ENCODE measurements at regions not wholly inside any gene's neighbourhood (a gene's known extent, or its start where the extent isn't known, plus 50 kb on each side); places are given as distances from the start of the nearest gene placed in this dataset.

DNA sequence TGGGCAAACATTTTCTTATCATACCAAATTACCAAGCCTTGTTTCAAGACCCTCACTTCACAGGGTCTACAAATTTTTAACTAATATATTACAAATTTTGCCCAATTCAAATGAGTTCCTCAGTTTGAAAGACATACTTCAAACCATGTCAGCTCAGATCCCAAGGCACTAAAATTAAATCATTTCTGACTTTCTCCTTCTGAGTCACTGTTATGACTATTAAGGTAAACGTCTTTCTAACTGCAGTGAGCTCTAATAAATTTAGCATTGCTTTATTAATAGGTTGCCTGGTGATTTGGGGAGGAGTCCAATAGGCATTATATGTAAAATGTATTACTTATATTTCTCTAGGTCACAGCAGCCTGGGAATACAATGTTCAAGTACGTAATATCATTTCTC lies 158.2 kb upstream of the ARHGEF26 start:
- Histone ChIP-seq H3K79me2 (ENCODE audit: control insufficient read depth, insufficient read depth, low read length) (no peaks in the 10 kb centered on the region), H3K36me3 (ENCODE audit: control insufficient read depth, insufficient read depth, low read length) (no peaks in the 10 kb centered on the region), H3K9me3 (ENCODE audit: control insufficient read depth, insufficient read depth, low read depth, low read length) (no peaks in the 10 kb centered on the region), H3K27me3 (ENCODE audit: control insufficient read depth, insufficient read depth, low read length) (no peaks in the 10 kb centered on the region), H3K4me1 (ENCODE audit: control insufficient read depth, extremely low read depth, insufficient read depth, low read length) (no peaks in the 10 kb centered on the region), H3K4me3 (replicated peaks in 1 of 4; ENCODE audit: control extremely low read depth in 1 of 4, insufficient read depth in 1 of 4, low read depth in 3 of 4, low read length in 4 of 4) (no peak overlapping the region), H3K27ac (ENCODE audit: insufficient read depth, low read length) (no peak overlapping the region), H3K4me2 (ENCODE audit: extremely low read depth, insufficient read depth, low read length) (no peak overlapping the region), H2AFZ (ENCODE audit: low read length) (no peak overlapping the region), H4K20me1 (ENCODE audit: control insufficient read depth, extremely low read depth, insufficient read depth, low read length) (no peaks in the 10 kb centered on the region), H3K9ac (ENCODE audit: insufficient read depth, low read length) (no peak overlapping the region)
- no peak for DNase-seq (ENCODE audit: low read depth in 2 of 2)
- TF ChIP-seq, protein P1, sequence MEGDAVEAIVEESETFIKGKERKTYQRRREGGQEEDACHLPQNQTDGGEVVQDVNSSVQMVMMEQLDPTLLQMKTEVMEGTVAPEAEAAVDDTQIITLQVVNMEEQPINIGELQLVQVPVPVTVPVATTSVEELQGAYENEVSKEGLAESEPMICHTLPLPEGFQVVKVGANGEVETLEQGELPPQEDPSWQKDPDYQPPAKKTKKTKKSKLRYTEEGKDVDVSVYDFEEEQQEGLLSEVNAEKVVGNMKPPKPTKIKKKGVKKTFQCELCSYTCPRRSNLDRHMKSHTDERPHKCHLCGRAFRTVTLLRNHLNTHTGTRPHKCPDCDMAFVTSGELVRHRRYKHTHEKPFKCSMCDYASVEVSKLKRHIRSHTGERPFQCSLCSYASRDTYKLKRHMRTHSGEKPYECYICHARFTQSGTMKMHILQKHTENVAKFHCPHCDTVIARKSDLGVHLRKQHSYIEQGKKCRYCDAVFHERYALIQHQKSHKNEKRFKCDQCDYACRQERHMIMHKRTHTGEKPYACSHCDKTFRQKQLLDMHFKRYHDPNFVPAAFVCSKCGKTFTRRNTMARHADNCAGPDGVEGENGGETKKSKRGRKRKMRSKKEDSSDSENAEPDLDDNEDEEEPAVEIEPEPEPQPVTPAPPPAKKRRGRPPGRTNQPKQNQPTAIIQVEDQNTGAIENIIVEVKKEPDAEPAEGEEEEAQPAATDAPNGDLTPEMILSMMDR (conservative IDR thresholded peaks at IDR 0.05 in 1 of 2, IDR thresholded peaks at IDR 0.05 in 1 of 2; ENCODE audit: low read depth in 1 of 2, low read length in 2 of 2) = no peak
- TF ChIP-seq EZH2 (IDR thresholded peaks at IDR 0.05; ENCODE audit: low read length, missing control alignments) = no peak

DNA sequence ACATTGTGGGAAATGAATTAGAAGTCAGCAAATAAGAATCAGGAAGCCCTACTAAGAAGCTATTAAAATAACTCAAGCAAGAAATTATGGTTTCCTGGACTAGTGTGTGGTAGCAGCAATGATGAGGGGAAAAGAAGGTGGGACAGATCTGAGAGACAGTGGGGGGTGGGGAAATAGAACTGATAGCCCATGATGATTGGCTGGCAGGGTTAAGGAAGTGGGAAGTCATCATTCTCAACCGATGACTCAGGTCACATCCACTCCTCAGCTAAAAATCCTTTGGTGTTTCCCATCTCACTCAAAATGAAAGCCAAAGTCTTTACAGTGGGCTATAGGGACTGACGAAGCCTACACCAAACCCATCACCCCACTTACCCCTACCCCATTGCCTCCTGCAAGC lies 153.9 kb upstream of the ARHGEF26 start:
- no peaks in the 10 kb centered on the region for H3K9me3 ChIP-seq (ENCODE audit: control insufficient read depth, insufficient read depth, low read depth, low read length)
- no peaks in the 10 kb centered on the region for H3K79me2 ChIP-seq (ENCODE audit: control insufficient read depth, insufficient read depth, low read length)
- no peak overlapping the region for H3K9ac ChIP-seq (ENCODE audit: insufficient read depth, low read length)
- no peak overlapping the region for H3K4me3 ChIP-seq (replicated peaks in 1 of 4; ENCODE audit: control extremely low read depth in 1 of 4, insufficient read depth in 1 of 4, low read depth in 3 of 4, low read length in 4 of 4)
- no peak overlapping the region for H3K4me2 ChIP-seq (ENCODE audit: extremely low read depth, insufficient read depth, low read length)
- H3K27ac ChIP-seq (ENCODE audit: insufficient read depth, low read length) = no peak overlapping the region
- no peak for DNase-seq (ENCODE audit: low read depth in 2 of 2)
- TF ChIP-seq EZH2 (IDR thresholded peaks at IDR 0.05; ENCODE audit: low read length, missing control alignments) = no peak
- TF ChIP-seq, protein P1 (conservative IDR thresholded peaks at IDR 0.05 in 1 of 2, IDR thresholded peaks at IDR 0.05 in 1 of 2; ENCODE audit: low read depth in 1 of 2, low read length in 2 of 2) = no peak
- H3K4me1 ChIP-seq (ENCODE audit: control insufficient read depth, extremely low read depth, insufficient read depth, low read length) = no peaks in the 10 kb centered on the region
- no peaks in the 10 kb centered on the region for H3K27me3 ChIP-seq (ENCODE audit: control insufficient read depth, insufficient read depth, low read length)
- H4K20me1 ChIP-seq (ENCODE audit: control insufficient read depth, extremely low read depth, insufficient read depth, low read length) = no peaks in the 10 kb centered on the region
- no peak overlapping the region for H2AFZ ChIP-seq (ENCODE audit: low read length)
- no peaks in the 10 kb centered on the region for H3K36me3 ChIP-seq (ENCODE audit: control insufficient read depth, insufficient read depth, low read length)

DNA sequence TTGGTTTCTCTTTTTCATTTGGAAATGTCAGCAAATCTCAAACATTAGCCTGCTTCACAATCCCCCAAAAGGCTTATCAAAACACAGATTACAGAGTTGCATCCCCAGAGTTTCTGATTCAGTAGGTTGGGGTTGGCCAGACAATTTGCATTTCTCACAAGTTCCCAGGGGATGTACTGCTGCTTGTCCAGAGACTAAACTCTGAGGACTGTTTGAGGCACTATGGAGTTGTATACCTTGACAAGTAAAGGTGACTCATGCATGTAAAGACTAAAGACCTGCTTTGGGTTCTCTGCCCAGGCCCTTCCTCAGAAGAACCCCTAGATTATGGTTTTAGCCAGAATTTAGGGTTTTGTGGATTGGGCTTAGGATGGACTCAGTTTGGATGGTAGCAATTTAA lies 151.1 kb upstream of the ARHGEF26 start:
- Histone ChIP-seq H2AFZ (ENCODE audit: low read length) (no peak overlapping the region), H3K4me2 (ENCODE audit: extremely low read depth, insufficient read depth, low read length) (no peak overlapping the region), H3K4me1 (ENCODE audit: control insufficient read depth, extremely low read depth, insufficient read depth, low read length) (no peaks in the 10 kb centered on the region), H3K36me3 (ENCODE audit: control insufficient read depth, insufficient read depth, low read length) (no peaks in the 10 kb centered on the region), H3K79me2 (ENCODE audit: control insufficient read depth, insufficient read depth, low read length) (no peaks in the 10 kb centered on the region), H3K4me3 (replicated peaks in 1 of 4; ENCODE audit: control extremely low read depth in 1 of 4, insufficient read depth in 1 of 4, low read depth in 3 of 4, low read length in 4 of 4) (no peak overlapping the region), H4K20me1 (ENCODE audit: control insufficient read depth, extremely low read depth, insufficient read depth, low read length) (no peaks in the 10 kb centered on the region), H3K27ac (ENCODE audit: insufficient read depth, low read length) (no peak overlapping the region), H3K27me3 (ENCODE audit: control insufficient read depth, insufficient read depth, low read length) (no peaks in the 10 kb centered on the region), H3K9me3 (ENCODE audit: control insufficient read depth, insufficient read depth, low read depth, low read length) (no peaks in the 10 kb centered on the region), H3K9ac (ENCODE audit: insufficient read depth, low read length) (no peak overlapping the region)
- no peak for TF ChIP-seq EZH2 (IDR thresholded peaks at IDR 0.05; ENCODE audit: low read length, missing control alignments)
- TF ChIP-seq, protein P1 (conservative IDR thresholded peaks at IDR 0.05 in 1 of 2, IDR thresholded peaks at IDR 0.05 in 1 of 2; ENCODE audit: low read depth in 1 of 2, low read length in 2 of 2) = no peak
- DNase-seq (ENCODE audit: low read depth in 2 of 2) = no peak

Measured in fibroblast of lung (primary cell).